ENCODE measurements at regions not wholly inside any gene's neighbourhood (a gene's known extent, or its start where the extent isn't known, plus 50 kb on each side); places are given as distances from the start of the nearest gene placed in this dataset.
A peak's percentile ranks its signal among the peaks of the same experiment; 100 is the strongest.
"Not testable (repeated sequence)": the region's sequence is repeated elsewhere in the genome, so short reads cannot be mapped to it uniquely, and the experiment has no call there.

DNA sequence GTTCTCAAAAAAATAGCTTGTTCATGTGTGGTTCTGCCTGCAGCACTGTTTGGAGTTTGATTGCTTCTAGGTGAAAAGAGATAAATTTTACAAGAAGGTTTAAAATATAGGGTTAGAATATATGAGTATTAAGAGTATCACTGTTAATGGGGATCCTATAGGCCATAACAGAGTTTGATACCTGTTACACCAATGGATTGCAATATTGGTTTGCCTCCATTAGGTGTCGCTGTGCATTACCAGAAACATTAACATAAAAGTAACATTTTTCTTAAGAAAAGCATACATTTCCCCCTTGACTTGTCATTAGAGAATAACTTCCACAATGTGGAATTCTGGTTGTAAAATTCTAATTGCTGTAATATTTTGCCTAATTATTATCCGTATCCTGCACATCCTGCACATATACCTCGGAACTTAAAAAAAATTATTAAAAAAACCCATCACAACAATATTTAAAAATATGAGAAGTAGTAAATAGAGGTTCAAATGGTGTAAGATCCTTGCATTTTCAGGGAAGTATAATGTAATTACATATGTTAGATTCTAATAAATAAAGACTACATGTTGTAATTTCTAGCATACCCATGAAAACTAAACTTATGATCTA is 63.0 kb downstream of the CYP4A11 start:
- H3K27ac Mint-ChIP-seq, ATAC-seq, H3K36me3 Mint-ChIP-seq, H3K9me3 Mint-ChIP-seq: not testable (repeated sequence)
- DNase-seq (ENCODE audit: low spot score in 2 of 2), result peak in 1 of 2 donors; percentile 36

DNA sequence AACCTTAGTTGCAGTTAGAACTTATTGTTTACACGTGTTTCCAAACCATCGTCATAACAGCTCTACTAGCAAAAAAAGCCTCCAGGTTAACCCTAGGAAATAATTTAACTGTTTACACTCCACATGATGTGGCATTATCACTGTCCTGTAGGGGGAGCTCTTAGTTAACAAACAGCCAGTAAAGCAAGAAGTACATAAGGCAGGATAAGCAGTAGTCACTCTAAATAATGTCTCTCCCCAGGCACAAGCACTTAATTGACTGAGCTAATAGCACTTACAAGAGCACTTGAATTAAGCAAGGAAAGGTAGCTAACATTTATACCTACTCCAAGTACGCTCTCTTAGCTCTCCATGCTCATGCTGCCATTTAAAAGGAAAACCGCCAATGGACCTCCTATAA is 65.2 kb downstream of the CYP4A11 start:
- DNase-seq (ENCODE audit: low spot score in 2 of 2); H3K27ac Mint-ChIP-seq; H3K9me3 Mint-ChIP-seq; H3K36me3 Mint-ChIP-seq: not testable (repeated sequence)
- ATAC-seq, result peak in 1 of 2 donors; percentile 28
